HG02678 (cell line): ENCODE measurements at regions not wholly inside any gene's neighbourhood (a gene's known extent, or its start where the extent isn't known, plus 50 kb on each side); places are given as distances from the start of the nearest gene placed in this dataset.
"Not testable (repeated sequence)": the region's sequence is repeated elsewhere in the genome, so short reads cannot be mapped to it uniquely, and the experiment has no call there.

Experiments used
- ATAC-seq: cut with Tn5 transposase; IDR thresholded peaks from one replicate; pipeline ENCODE4 v1.9.1; 2021; ENCODE audit warnings: mild to moderate bottlenecking, moderate library complexity; ENCODE audit not compliant: unreplicated experiment

DNA sequence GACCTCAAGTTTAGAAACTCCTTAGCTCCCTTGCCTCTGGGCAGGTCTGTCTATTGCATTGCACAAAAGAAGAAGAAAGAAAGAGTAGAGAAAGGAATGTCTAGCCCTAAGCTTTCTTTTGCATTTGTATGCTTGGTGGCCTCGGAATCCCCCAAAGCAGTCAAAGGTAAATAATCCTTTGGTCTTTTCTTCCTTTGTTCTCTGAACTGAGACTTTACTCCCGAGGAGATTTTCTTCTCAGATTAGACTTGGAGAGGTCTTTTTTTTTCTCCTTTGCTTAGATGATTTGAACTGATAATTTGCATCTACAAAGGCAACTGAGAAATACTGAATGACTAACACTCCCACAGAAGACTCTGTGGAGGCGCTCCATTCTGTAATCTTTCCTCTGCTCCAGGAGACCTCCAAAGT lies 93.2 kb downstream of the AKR1D1 start:
- ATAC-seq: no peak

DNA sequence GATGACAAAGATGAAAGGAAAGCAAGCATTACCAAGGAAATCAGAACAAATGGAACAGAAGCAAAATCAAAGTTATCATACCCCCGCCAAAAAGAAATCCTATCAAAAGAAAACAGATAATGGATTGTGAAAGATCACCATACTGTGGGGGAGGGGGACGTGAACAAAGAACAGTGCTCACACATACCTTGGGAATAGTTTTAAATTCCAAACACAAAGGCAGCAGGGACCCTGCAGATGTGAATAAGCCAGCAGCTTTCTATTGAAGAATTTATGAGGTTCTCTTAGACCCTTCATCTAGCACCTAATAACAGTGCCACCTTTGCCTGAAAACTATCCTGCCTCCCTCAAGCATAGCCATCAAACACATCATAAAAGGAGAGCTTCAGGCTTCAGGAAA lies 94.0 kb downstream of the AKR1D1 start:
- ATAC-seq: no peak

DNA sequence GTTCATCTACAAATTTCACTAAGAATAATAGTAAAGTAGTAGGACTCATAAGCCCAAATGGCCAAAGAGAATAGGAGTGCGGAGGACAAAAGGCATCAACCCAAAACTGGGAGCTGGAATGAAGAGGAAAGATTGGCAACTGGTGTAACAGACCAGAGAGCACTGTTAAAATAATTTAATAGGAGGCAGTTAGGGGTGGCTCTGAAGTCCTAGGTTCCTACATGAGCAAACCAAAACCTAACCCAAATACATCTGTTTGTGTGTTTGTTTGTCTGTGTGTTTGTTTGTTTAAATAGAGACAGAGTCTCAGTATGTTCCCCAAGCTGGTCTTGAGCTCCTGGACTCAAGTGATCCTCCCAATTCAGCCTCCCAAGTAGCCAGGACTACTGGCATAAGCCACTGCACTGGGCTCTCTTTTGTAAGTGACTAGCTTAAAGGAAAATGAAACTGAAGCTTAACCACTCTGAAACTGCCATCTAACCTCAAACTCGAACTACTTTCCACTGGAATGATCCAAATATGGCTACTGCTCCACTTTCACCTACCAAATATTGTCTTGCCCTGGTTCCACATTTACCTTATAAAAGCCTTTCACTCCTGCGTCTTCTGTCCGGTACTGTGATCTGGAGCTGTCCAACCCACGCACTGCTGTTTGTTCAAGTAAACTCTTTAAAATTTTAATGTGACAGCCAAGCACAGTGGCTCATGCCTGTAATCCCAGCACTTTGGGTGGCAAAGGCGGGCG lies 94.9 kb downstream of the AKR1D1 start:
- peak; percentile 94 for ATAC-seq

DNA sequence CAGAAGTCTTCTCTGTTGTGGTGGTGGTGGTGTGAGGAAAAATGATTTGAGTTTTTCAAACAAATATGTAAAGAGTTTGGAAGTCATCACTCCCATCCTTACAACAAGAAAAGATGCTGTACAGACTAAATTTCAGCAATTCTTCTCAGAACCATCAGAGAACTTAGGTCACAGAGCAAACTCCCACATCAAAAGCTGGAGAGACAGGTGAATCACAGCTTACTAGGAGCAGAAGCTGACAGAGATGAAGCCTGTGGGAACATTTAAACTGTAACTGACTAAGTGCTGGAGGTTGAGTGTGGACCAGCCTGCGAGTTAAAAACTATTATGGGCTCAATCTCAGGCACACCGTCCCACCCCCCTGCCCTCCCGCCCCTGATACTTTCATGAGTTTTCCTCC lies 97.3 kb downstream of the AKR1D1 start:
- no peak for ATAC-seq

DNA sequence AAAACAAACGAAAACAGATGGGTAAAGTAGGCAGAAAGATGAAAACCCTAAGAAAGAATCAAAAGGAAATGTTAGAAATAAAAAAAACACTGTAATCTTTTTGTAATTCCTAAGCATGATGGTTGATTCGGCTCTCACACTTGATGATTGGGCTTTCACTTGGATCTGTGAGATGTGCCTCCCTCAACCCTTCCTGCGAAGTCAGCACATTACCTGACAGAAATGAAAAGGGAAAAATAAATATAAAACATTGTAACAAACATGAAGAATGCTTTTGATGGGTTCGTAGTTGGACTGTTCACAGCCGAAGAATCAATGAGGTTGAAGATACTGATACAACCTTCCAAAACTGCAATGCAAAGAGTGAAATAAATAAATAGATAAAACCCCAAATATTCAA lies 99.8 kb downstream of the AKR1D1 start:
- ATAC-seq: no peak

DNA sequence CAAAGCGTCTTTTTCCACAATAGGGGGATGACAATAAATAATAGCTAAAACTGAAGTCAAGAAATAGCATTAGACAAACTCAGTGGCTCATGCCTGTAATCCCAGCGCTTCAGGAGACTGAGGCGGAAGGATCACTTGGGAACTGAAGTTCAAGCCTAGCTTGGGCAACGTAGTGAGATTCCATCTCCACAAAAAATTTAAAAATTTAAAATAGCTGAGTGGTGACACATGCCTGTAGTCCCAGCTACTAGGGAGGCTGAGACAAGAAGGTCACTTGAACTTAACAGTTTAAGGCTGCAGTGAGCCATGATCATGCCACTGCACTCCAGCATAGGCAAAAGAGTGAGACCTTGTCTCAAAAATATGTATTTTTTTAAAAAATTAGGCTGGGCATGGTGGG lies 107.9 kb downstream of the AKR1D1 start:
- ATAC-seq: no peak

DNA sequence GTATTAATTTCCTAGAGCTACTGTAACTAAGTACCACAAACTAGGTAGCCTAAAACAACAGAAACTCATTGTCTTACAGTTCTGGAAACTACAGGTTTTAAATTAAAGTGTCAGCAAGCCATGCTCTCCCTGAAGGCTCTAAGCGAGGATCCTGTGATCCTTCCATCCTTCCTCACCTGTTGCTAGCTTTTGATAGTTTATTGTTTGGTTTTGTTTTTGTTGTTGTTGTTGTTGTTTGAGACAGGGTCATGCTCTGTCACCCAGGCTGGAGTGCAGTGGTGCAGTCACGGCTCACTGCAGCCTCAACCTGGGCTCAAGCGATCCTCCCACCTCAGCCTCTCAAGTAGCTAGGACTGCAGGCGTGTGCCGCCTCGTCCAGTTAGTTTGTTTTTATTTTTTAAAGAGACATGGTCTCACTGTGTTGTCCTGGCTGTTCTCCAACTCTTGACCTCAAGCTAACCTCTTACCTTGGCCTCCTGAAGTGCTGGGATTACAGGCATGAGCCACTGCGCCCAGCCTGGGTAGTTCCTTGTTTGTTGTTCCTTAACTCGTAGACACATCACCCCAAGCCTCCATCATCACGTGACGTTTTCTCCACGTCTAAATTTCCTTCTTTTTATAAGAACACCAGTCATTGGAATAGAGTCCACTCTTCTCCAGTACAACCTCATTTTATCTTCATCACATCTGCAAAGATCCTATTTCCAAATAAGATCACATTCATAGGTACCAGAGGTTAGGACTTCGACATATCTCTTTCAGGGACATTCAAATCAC lies 109.1 kb downstream of the AKR1D1 start:
- no peak for ATAC-seq

DNA sequence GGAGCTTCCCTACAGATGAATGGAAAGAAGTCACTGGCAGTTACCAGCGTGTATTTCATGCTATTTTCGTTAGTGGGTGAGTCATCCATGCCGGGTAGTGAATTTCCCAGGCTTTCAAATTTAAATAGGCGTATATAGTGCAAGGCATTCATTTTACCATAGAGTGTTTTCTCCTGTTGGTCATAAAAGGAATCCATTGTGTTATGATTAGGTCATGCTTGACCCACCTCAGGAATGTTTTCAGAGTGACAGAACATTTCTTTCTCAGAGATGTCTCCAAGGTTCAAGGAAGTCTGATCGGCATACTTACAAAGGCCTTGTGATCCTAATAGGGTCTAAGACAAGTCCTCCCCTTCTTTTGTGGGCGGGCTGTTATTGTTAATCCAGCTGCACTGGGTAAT lies 110.7 kb downstream of the AKR1D1 start:
- ATAC-seq: no peak

DNA sequence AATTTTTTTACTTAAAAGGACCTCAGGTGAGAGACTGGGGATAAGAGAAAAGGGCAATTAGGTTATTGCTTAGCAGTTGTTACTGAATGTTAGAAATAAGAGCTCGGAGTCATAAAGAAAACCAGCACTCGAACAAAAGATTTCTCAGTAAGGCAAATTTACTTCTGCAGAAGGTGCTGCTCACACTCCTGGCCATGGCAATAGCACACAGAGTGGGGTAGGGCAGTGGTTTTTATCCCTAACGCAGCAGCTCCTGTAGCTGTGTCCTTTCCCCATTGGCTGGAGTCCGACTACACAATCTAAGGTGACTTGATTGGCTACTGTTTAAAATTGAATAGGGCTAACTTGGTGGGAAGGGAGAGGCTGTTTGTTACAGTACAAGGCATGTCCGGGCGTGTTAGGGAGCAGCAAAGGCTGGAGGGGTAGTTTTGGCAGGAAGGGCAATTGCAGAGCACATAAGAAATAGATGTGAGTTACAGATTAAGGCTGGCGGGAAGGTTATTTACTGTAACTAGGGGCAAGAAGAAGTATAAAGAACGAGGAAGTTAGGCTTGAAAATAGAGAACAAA lies 112.1 kb downstream of the AKR1D1 start:
- ATAC-seq: no peak

DNA sequence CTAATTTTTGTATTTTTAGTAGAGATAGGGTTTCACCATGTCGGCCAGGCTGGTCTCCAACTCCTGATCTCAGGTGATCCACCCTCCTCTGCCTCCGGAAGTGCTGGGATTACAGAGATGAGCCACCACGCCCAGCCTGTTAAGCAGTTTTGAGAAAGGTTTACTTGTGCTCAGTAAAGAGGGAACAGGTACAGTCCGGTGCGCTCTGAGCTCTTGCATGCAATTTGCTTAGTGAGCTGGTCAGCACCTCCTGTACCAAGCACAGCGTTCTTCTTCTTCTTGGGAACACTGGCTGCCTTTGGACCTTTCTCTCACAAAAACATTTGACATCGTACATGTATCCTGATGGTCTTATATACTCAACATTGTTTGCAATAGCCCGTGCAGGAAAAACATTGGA lies 118.3 kb downstream of the AKR1D1 start:
- ATAC-seq: no peak

DNA sequence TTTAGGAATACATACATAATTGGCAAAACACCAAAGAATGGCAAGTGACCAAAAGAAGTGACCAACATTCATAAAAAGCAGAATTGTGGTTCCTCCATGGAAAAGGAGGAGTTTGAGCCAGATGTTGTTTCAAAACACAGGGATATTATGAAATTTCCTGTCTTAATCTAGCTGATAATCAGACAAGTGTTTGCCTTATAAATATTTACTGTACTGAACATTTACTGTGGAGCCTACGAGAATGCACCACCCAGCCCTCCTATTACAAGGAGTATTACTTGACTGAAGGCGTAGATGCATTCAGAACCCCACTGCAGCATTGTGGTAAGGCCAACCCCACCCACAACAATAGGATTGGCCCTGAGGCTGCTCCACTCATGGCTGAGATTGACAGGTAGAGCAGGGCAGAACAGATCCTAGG lies 118.9 kb downstream of the AKR1D1 start:
- ATAC-seq: no peak

DNA sequence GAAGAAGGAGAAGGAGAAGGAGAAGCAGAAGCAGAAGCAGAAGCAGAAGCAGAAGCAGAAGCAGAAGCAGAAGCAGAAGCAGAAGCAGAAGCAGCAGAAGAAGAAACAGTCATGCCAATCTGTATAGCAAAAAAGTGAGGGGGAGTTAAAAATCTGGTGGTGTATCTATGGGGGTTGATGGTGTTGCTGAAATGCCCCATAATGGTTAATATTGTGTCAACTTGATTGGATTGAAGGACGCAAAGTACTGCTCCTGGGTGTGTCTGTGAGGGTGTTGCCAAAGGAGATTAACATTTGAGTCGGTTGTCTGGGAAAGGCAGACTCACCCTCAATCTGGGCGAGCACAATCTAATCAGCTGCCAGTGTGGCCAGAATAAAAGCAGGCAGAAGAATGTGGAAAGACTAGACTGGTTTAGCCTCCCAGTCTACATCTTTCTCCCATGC lies 120.3 kb downstream of the AKR1D1 start:
- not testable (repeated sequence) for ATAC-seq

DNA sequence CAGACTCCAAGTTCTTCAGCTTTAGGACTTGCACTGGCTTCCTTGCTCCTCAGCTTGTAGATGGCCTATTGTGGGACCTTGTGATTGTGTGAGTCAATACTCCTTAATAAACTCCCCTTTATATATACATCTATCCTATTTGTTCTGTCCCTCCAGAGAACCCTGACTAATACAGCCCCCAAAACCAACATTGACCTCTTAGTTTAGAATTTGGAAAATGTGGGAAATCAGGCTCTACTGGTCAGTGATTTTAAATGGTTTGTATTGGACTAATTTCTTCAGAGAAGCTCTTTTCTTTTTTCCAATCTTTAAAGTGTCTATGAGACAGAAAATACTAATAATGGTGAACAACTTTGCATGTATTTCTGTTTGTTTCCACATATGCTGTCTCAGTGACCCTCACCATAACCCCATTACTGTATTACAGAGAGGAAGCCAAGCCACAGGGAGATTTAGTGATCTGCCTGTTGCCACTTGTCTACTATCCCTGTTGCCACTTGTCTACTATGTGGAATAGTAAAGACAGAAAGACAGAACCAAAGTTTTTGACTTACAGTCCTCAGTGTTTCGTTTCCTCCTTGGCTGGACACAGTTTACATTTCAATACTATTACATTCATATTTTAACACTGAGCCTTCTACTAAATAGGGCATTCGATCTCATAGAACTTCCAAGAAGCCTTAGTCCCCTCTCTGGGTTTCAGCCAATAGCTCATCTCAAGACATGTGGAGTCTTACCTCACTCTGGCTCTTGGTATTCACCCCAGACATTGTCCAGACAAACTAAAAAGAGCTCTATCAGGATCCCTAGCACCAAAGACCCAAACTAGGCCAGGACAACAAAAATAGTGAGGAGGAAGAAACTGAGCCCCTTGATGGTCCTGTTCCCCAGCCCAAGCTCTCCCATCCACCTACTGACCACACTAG lies 121.0 kb downstream of the AKR1D1 start:
- ATAC-seq: no peak

DNA sequence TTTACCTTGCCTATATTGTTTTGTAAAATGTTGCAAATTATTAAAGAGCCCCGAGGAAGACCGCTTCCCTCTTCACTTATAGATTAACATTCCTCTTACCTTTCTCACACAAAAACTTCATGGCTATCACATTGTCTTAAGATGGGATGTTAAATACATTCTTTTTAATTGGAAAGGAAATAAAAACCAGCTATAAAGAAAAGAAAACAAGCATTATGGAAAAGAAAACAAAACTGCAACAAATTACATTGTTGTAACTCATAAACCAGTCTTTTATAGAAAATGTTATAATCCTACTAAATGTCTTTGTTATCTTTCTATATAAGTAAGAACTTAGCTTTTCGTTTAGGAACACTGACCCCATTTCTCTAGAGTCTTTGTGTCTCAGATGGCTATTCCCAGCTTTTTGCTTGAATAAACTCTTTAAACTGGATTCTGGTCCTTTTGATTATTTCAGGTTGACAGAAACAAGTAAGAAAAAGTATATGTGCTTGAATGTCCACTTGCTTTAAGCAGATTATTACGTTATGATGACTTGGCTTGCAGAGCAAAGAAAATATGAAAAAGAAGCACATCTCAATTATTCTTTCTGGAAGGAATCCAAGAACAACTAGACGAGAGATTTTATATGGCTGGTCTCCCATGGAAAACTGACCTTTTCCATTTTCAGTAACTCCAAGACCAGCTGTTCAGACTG lies 128.2 kb downstream of the AKR1D1 start:
- ATAC-seq: no peak

DNA sequence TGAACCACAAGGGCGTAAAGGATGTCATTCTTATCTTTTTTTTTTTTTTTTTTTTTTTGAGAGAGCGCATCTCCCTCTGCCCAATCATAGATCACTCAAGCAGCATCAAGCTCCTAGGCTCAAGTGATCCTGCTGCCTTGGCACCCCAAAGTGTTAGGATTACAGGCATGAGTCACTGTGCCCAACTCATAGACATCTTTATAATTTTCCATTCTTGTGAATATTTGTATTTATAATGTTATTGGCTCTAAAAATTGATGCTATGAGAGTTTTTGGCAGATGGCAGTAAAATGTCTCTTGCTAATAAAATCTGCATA lies 128.7 kb downstream of the AKR1D1 start:
- ATAC-seq: no peak

DNA sequence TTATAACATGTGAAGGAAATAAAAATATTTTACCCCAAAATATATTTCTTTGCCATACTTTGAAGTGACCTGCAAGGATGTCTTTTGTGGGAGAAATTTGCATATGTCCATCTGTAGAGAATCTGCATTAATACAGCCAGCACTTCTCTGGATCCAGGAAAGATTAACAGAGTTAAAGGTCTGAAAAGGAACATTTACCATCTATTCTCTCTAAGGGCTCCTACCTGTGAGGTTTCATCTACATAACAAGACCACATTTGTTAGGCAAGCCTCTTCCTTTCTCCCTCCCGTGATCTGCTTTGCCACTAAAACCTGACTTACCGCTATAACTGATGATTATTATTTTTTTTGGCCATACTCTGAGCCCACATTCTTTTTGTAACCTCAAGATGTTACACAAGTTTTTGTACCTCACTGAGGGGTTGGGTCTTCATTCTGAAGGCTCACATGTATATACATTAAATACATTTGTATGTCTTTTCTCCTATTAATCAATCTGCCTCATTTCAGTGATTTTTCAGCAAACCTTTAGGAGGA lies 129.4 kb downstream of the AKR1D1 start:
- ATAC-seq: no peak

DNA sequence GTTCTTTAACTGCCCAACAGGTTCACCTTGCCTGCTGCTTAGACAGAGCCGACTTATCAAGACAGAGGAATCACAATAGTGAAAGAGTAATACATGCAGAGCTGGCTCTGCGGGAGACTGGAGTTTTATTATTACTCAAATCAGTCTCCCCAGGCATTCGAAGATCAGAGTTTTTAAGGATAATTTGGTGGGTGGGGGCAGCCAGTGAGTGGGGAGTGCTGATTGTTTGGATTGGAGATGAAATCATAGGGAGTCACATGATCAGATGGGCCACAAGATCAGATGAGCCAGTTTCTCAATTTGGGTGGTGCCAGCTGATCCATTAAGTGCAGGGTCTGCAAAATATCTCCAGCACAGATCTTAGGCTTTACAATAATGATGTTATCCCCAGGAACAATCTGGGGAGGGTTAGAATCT lies 131.3 kb downstream of the AKR1D1 start:
- no peak for ATAC-seq

DNA sequence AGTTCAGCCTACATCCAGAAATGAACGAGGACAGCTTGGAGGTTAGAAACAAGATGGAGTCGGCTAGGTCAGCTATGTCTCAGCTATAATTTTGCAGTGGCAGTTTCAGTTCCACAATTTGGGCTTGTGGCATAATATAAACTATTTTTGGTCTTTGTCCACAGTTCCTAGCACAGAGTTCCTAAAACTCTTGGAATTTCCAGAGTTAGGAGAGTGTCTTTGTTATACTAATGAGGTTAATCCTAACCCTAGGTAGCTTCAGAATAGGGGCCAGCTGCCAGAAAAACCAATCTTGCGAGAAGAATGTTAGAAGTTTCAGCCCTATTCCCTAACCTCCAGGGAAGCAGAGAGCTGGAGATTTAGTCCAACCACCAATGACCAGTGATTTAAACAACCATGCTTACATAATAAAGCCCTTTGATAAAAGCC lies 131.9 kb downstream of the AKR1D1 start:
- ATAC-seq: no peak

DNA sequence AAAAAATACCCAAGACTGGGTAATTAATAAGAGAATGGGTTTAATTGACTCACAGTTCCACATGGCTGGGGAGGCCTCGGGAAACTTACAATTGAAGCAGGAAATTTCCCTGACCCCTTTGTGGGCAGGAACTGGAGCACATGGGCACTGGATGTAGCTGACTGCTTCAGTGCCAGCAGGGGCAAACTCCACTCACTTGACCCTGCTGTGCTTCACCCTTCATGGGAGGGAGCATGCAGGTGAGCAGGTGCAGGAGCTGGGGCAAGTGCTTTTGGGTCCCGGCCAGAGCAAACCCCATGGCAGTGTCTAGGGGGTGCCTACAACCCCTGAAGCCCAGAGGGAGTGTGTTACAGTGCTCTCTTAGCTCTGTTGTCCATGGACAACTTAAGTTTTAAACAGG lies 132.6 kb downstream of the AKR1D1 start:
- no peak for ATAC-seq

DNA sequence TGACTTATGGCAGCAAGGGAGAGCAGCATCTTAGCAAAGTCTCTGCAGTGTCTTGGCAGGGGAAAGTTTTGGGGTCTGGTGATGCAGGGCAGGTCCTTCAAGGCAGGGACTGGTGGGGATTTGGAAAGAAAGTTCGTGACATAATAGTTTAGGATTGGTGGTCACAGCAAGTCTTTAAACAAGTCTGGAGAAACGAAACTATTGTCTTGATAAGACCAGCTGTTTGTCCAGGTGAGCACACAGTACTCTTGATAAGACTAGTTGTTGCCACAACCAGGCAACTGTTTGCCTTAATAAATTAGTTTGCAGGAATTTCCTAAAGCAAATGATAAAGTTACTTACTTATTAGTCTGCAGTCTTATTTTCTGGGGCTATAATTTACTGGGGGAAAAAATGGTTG lies 136.1 kb downstream of the AKR1D1 start:
- no peak for ATAC-seq
